ENCODE measurements at regions not wholly inside any gene's neighbourhood (a gene's known extent, or its start where the extent isn't known, plus 50 kb on each side); places are given as distances from the start of the nearest gene placed in this dataset.

GRCh38 chr3:168925568-168925967 is 737.9 kb downstream of the MECOM start:
- Mint-ChIP-seq H3K4me3 (no peak overlapping the region), H3K27ac (no peak overlapping the region), H3K36me3 (ENCODE audit: low read depth) (no peaks in the 10 kb centered on the region), H3K27me3 (no peaks in the 10 kb centered on the region), H3K4me1 (no peaks in the 10 kb centered on the region)
- DNase-seq (no peak), ATAC-seq (no peak)
- no peaks in the 10 kb centered on the region for H3K9me3 ChIP-seq (ENCODE audit: control insufficient read depth, low read length, poor library complexity, severe bottlenecking)

GRCh38 chr3:168914662-168915061 is 748.9 kb downstream of the MECOM start:
- no peaks in the 10 kb centered on the region for H3K4me1 Mint-ChIP-seq
- H3K27ac Mint-ChIP-seq = no peak overlapping the region
- no peak for DNase-seq
- H3K4me3 Mint-ChIP-seq = no peak overlapping the region
- no peak for ATAC-seq
- no peaks in the 10 kb centered on the region for H3K27me3 Mint-ChIP-seq
- no peaks in the 10 kb centered on the region for H3K36me3 Mint-ChIP-seq (ENCODE audit: low read depth)
- no peaks in the 10 kb centered on the region for H3K9me3 ChIP-seq (ENCODE audit: control insufficient read depth, low read length, poor library complexity, severe bottlenecking)

GRCh38 chr3:168909260-168909659 is 754.3 kb downstream of the MECOM start:
- Mint-ChIP-seq H3K36me3 (ENCODE audit: low read depth) (no peaks in the 10 kb centered on the region), H3K4me1 (no peaks in the 10 kb centered on the region), H3K27ac (no peak overlapping the region), H3K4me3 (no peak overlapping the region), H3K27me3 (no peaks in the 10 kb centered on the region)
- no peak for ATAC-seq
- DNase-seq = no peak
- H3K9me3 ChIP-seq (ENCODE audit: control insufficient read depth, low read length, poor library complexity, severe bottlenecking) = no peaks in the 10 kb centered on the region

GRCh38 chr3:168895419-168895818 is 768.1 kb downstream of the MECOM start:
- H3K27me3 Mint-ChIP-seq = no peaks in the 10 kb centered on the region

GRCh38 chr3:168894214-168894613 is 769.3 kb downstream of the MECOM start:
- no peaks in the 10 kb centered on the region for H3K9me3 ChIP-seq (ENCODE audit: control insufficient read depth, low read length, poor library complexity, severe bottlenecking)
- H3K27me3 Mint-ChIP-seq = no peaks in the 10 kb centered on the region
- H3K4me1 Mint-ChIP-seq = no peaks in the 10 kb centered on the region
- no peak overlapping the region for H3K4me3 Mint-ChIP-seq
- ATAC-seq (no peak), DNase-seq (no peak)
- H3K27ac Mint-ChIP-seq = no peak overlapping the region
- no peaks in the 10 kb centered on the region for H3K36me3 Mint-ChIP-seq (ENCODE audit: low read depth)

More at GRCh38 chr3:168895419-168895818, 768.1 kb downstream of the MECOM start:
- no peaks in the 10 kb centered on the region for H3K4me1 Mint-ChIP-seq
- no peak overlapping the region for H3K4me3 Mint-ChIP-seq
- ATAC-seq = no peak
- H3K27ac Mint-ChIP-seq = no peak overlapping the region
- no peaks in the 10 kb centered on the region for H3K36me3 Mint-ChIP-seq (ENCODE audit: low read depth)
- DNase-seq = no peak
- H3K9me3 ChIP-seq (ENCODE audit: control insufficient read depth, low read length, poor library complexity, severe bottlenecking) = no peaks in the 10 kb centered on the region

- Mint-ChIP-seq H3K27ac (no peak overlapping the region), H3K4me3 (no peak overlapping the region), H3K27me3 (no peaks in the 10 kb centered on the region), H3K4me1 (no peaks in the 10 kb centered on the region), H3K36me3 (ENCODE audit: low read depth) (peaks cover 2% of the 10 kb centered on the region)
- no peaks in the 10 kb centered on the region for H3K9me3 ChIP-seq (ENCODE audit: control insufficient read depth, low read length, poor library complexity, severe bottlenecking)
- ATAC-seq = no peak
- no peak for DNase-seq
Measured at GRCh38 chr3:168889666-168890065, 773.8 kb downstream of the MECOM start.

- no peak for ATAC-seq
- Mint-ChIP-seq H3K4me1 (no peaks in the 10 kb centered on the region), H3K27ac (no peak overlapping the region), H3K36me3 (ENCODE audit: low read depth) (peaks cover 2% of the 10 kb centered on the region), H3K4me3 (no peak overlapping the region), H3K27me3 (no peaks in the 10 kb centered on the region)
- H3K9me3 ChIP-seq (ENCODE audit: control insufficient read depth, low read length, poor library complexity, severe bottlenecking) = no peaks in the 10 kb centered on the region
- DNase-seq = no peak
Measured at GRCh38 chr3:168888781-168889180, 774.7 kb downstream of the MECOM start.

- H3K27me3 Mint-ChIP-seq = no peaks in the 10 kb centered on the region
- no peak overlapping the region for H3K4me3 Mint-ChIP-seq
- no peak overlapping the region for H3K27ac Mint-ChIP-seq
- ATAC-seq (no peak), DNase-seq (no peak)
- no peaks in the 10 kb centered on the region for H3K4me1 Mint-ChIP-seq
- no peaks in the 10 kb centered on the region for H3K9me3 ChIP-seq (ENCODE audit: control insufficient read depth, low read length, poor library complexity, severe bottlenecking)
- H3K36me3 Mint-ChIP-seq (ENCODE audit: low read depth) = peaks cover 2% of the 10 kb centered on the region
Measured at GRCh38 chr3:168885028-168885427, 778.5 kb downstream of the MECOM start.

GRCh38 chr3:168884353-168884903 is 779.1 kb downstream of the MECOM start:
- H3K9me3 ChIP-seq (ENCODE audit: control insufficient read depth, low read length, poor library complexity, severe bottlenecking) = no peaks in the 10 kb centered on the region
- Mint-ChIP-seq H3K4me3 (no peak overlapping the region), H3K27me3 (no peaks in the 10 kb centered on the region), H3K36me3 (ENCODE audit: low read depth) (peaks cover 2% of the 10 kb centered on the region), H3K27ac (no peak overlapping the region), H3K4me1 (no peaks in the 10 kb centered on the region)
- no peak for DNase-seq
- no peak for ATAC-seq

- Mint-ChIP-seq H3K4me1 (no peaks in the 10 kb centered on the region), H3K27ac (no peak overlapping the region), H3K27me3 (no peaks in the 10 kb centered on the region), H3K4me3 (no peak overlapping the region), H3K36me3 (ENCODE audit: low read depth) (no peaks in the 10 kb centered on the region)
- DNase-seq (no peak), ATAC-seq (no peak)
- no peaks in the 10 kb centered on the region for H3K9me3 ChIP-seq (ENCODE audit: control insufficient read depth, low read length, poor library complexity, severe bottlenecking)
Measured at GRCh38 chr3:168883145-168883544, 780.4 kb downstream of the MECOM start.

GRCh38 chr3:168881804-168882203 is 781.7 kb downstream of the MECOM start:
- ATAC-seq (no peak), DNase-seq (no peak)
- Mint-ChIP-seq H3K36me3 (ENCODE audit: low read depth) (no peaks in the 10 kb centered on the region), H3K4me1 (no peaks in the 10 kb centered on the region), H3K27me3 (no peaks in the 10 kb centered on the region), H3K4me3 (no peak overlapping the region), H3K27ac (no peak overlapping the region)
- no peaks in the 10 kb centered on the region for H3K9me3 ChIP-seq (ENCODE audit: control insufficient read depth, low read length, poor library complexity, severe bottlenecking)

- H3K4me3 Mint-ChIP-seq = no peak overlapping the region
- H3K27ac Mint-ChIP-seq = no peak overlapping the region
- H3K36me3 Mint-ChIP-seq (ENCODE audit: low read depth) = no peaks in the 10 kb centered on the region
- no peaks in the 10 kb centered on the region for H3K27me3 Mint-ChIP-seq
- no peak for ATAC-seq
- no peak for DNase-seq
- H3K9me3 ChIP-seq (ENCODE audit: control insufficient read depth, low read length, poor library complexity, severe bottlenecking) = no peaks in the 10 kb centered on the region
- peaks cover 2% of the 10 kb centered on the region for H3K4me1 Mint-ChIP-seq
Measured at GRCh38 chr3:168878655-168879054, 782.9 kb upstream of the GOLIM4 start.

- Mint-ChIP-seq H3K36me3 (ENCODE audit: low read depth) (no peaks in the 10 kb centered on the region), H3K4me3 (no peak overlapping the region), H3K4me1 (peaks cover 2% of the 10 kb centered on the region), H3K27me3 (no peaks in the 10 kb centered on the region), H3K27ac (no peak overlapping the region)
- no peaks in the 10 kb centered on the region for H3K9me3 ChIP-seq (ENCODE audit: control insufficient read depth, low read length, poor library complexity, severe bottlenecking)
- DNase-seq = no peak
- ATAC-seq = no peak
Measured at GRCh38 chr3:168877899-168878298, 782.2 kb upstream of the GOLIM4 start.

GRCh38 chr3:168876346-168877035 is 780.8 kb upstream of the GOLIM4 start:
- Mint-ChIP-seq H3K4me3 (no peak overlapping the region), H3K27me3 (no peaks in the 10 kb centered on the region), H3K27ac (no peak overlapping the region), H3K4me1 (peaks cover 2% of the 10 kb centered on the region), H3K36me3 (ENCODE audit: low read depth) (no peaks in the 10 kb centered on the region)
- ATAC-seq (no peak), DNase-seq (no peak)
- H3K9me3 ChIP-seq (ENCODE audit: control insufficient read depth, low read length, poor library complexity, severe bottlenecking) = no peaks in the 10 kb centered on the region

Measured in T-helper 17 cell (primary cell).